ENCODE measurements at regions not wholly inside any gene's neighbourhood (a gene's known extent, or its start where the extent isn't known, plus 50 kb on each side); places are given as distances from the start of the nearest gene placed in this dataset.

- no peaks in the 10 kb centered on the region for H3K4me1 ChIP-seq
- no peak for DNase-seq
- H3K27me3 ChIP-seq: no peaks in the 10 kb centered on the region
- intact Hi-C loops (cut with DNase I): no loop called here
- no peaks in the 10 kb centered on the region for H3K36me3 ChIP-seq
- TF ChIP-seq CTCF (IDR thresholded peaks at IDR 0.05): no peak
- TF ChIP-seq POLR2A (IDR thresholded peaks at IDR 0.05): no peak
- no peaks in the 10 kb centered on the region for H3K9me3 ChIP-seq
- H3K4me3 ChIP-seq (replicated peaks in 1 of 3): no peak overlapping the region
- WGBS, 2 donors: 68 to 81% methylated on average over 9 to 11 of the region's 11 CpGs
- no peak overlapping the region for H3K27ac ChIP-seq
These were observed 185.8 kb upstream of the UBE3A start for GRCh38 chr15:25624504-25625177.

- Histone ChIP-seq H3K36me3 (no peaks in the 10 kb centered on the region), H3K4me1 (no peaks in the 10 kb centered on the region), H3K9me3 (no peaks in the 10 kb centered on the region), H3K4me3 (replicated peaks in 1 of 3) (no peak overlapping the region), H3K27me3 (no peaks in the 10 kb centered on the region), H3K27ac (no peak overlapping the region)
- TF ChIP-seq CTCF (IDR thresholded peaks at IDR 0.05) (no peak), POLR2A (IDR thresholded peaks at IDR 0.05) (no peak)
- 63 to 66% methylated on average over 5 of the region's 5 CpGs for WGBS, 2 donors
- intact Hi-C loops (cut with DNase I): no loop called here
- no peak for DNase-seq
These were observed 184.9 kb upstream of the UBE3A start for GRCh38 chr15:25623708-25624107.

GRCh38 chr15:25620466-25620865, 181.6 kb upstream of the UBE3A start:
- Histone ChIP-seq H3K27me3 (no peaks in the 10 kb centered on the region), H3K4me3 (replicated peaks in 1 of 3) (no peak overlapping the region), H3K9me3 (no peaks in the 10 kb centered on the region), H3K27ac (no peak overlapping the region), H3K36me3 (no peaks in the 10 kb centered on the region), H3K4me1 (no peaks in the 10 kb centered on the region)
- no peak for DNase-seq
- no peak for TF ChIP-seq CTCF (IDR thresholded peaks at IDR 0.05)
- no peak for TF ChIP-seq POLR2A (IDR thresholded peaks at IDR 0.05)
- 87 to 95% methylated on average over 4 of the region's 4 CpGs for WGBS, 2 donors
- intact Hi-C loops (cut with DNase I): no loop called here

GRCh38 chr15:25619761-25620160, 180.9 kb upstream of the UBE3A start:
- WGBS, 2 donors: 93 to 96% methylated on average over 7 of the region's 9 CpGs
- Histone ChIP-seq H3K36me3 (no peaks in the 10 kb centered on the region), H3K27ac (no peak overlapping the region), H3K4me3 (replicated peaks in 1 of 3) (no peak overlapping the region), H3K9me3 (no peaks in the 10 kb centered on the region), H3K4me1 (no peaks in the 10 kb centered on the region), H3K27me3 (no peaks in the 10 kb centered on the region)
- TF ChIP-seq POLR2A (IDR thresholded peaks at IDR 0.05) (no peak), CTCF (IDR thresholded peaks at IDR 0.05) (no peak)
- intact Hi-C loops (cut with DNase I): no loop called here
- DNase-seq: no peak

GRCh38 chr15:25619076-25619475, 180.3 kb upstream of the UBE3A start:
- no peak overlapping the region for H3K27ac ChIP-seq
- no peak for DNase-seq
- 65 to 70% methylated on average over 9 of the region's 9 CpGs for WGBS, 2 donors
- intact Hi-C loops (cut with DNase I): no loop called here
- H3K4me3 ChIP-seq (replicated peaks in 1 of 3): no peak overlapping the region
- no peaks in the 10 kb centered on the region for H3K9me3 ChIP-seq
- no peaks in the 10 kb centered on the region for H3K36me3 ChIP-seq
- H3K4me1 ChIP-seq: no peaks in the 10 kb centered on the region
- no peaks in the 10 kb centered on the region for H3K27me3 ChIP-seq
- TF ChIP-seq CTCF (IDR thresholded peaks at IDR 0.05): no peak
- TF ChIP-seq POLR2A (IDR thresholded peaks at IDR 0.05): no peak

All from thyroid gland (tissue), 4 donors.